ENCODE measurements at regions not wholly inside any gene's neighbourhood (a gene's known extent, or its start where the extent isn't known, plus 50 kb on each side); places are given as distances from the start of the nearest gene placed in this dataset.

DNA sequence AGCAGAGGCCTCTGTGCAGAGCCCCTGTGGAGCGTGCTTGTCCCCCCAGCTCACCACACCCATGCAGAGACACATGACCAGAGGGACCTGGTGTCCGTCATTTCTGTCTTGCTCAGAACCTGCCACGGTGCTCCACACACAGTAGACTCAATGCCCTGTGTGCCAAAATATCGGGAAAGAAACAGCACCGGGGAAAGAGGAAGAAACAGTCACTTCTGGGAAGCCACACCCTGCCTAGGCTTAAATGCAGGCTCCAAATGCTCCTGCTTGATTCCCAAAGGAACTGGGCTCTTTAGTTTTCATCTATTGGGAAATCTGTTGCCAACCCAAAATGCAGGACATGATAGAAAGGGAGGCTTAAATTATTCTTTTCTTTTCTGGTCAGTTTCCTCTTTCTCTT, 503.9 kb downstream of the CD83 start:
- no peak for DNase-seq

DNA sequence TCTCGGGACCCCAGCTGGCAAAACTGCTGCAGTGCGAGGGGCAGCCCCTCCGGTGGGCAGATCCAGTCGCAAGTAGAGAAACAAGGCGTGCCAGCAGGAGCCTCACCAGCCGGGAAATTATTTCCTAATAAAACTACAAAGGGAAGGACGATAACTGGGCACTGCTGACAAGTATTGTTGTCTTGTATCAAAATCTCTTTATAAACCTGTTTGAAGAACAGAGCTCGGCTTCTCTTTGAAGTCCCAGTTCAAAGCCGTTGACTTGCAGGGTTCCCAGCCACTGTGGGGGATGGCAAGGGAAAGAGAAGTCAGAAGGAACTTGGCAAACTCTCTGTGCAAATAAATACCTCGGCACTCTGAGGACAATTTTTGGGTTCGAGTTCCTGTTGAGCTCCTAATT, 504.5 kb downstream of the CD83 start:
- no peak for DNase-seq

DNA sequence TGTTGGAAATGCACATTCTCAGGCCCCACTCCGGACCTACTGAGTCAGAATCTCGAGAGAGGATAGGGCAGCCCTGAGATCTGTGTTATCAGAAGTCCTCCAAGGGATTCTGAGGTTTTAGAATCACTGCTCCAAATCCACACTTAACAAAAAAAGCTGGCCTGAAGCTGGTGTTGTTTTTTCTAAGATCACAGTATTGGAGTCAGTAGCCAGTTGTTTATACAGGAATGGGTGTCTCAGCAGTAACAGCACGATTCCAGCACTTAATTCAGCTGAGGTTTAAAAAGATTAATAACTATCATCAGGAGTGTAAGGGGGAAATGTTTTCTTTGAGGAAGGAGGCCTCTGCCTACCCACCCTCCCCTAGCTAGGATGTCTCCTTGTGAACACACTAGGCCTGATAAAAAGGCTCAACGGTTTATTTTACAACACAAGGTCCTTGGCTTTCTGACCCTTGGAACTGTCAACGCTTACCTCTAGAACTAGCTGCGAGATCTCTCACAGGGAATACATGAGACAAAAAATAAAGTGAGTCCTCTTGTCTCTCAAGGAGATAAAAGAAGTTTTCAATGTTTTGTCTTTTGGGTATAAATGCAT, 505.4 kb downstream of the CD83 start:
- no peak for DNase-seq

DNA sequence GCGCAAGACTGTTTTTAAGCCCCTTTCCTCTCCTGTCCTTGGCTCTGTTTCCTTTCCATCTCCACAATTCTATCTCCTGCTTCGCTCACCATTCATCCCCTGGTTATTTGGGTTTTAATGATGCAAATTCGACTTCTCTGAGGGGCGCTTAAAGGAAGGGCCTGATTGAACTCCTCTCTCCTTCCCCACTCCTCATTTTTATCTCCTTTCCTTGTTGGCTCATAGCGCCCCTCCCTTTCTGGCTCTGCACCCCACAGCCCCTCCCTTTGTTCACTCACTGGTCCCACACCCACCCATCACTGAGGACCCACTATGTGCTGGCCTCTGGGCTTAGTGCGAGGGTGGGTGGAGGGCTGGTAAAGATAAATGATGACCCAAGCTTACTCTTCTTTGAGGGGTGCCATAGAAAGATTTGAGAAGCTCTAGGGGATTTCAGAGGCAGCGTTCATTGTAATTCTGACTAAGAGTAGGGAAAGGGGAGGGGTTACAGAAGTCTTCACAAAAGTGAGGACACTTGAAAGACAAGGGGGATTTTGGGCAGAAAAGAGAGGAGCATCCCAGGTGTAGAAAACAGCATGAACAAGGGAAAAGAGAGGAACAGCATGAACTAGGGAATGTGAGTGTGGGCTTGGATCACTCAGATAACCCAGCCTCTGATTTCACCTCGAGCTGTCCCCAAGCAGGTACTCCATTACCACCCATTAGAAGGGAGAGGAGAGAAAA, 507.8 kb downstream of the CD83 start:
- no peak for DNase-seq

GRCh38 chr6:14626556-14626955, 509.0 kb downstream of the CD83 start:
- DNase-seq: no peak

DNA sequence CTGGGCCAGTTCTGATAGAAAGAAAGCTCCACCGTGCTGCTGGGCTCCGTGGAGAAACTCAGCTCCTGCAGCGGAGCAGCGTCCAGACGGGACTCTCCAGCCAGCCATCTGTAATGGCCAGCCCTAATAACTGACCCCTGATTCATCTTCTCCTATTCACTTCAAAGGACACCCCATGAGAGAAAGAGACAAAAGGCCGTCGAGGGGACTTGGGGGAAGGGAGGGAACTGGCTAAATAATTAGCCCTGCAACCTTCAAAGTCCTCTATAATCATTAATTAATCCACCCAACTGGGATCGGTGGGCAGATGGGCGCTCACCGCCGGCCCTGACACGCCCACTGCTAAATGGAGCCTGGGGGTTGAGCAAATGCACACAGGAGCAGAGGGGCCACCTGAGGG, 512.4 kb downstream of the CD83 start:
- no peak for DNase-seq

DNA sequence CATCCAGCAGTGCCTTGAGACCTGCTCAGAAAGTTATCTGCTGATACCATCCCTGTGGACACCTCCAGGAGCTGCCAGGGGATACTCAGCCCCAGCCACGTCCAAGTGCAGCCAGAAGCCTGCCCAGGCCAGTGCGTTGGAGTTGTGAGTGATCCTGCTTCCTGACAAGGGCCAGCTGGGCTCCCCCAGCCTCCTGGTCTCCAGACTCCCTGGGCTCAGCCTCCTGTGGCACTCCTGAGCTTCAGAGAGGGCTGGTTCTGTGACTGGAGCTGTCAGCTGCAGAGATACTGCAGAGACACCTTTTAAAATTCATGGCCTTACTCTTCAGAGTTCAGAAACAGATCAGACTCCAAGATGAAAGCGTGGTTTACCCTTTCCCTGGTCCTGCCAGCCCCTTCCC, 515.9 kb downstream of the CD83 start:
- no peak for DNase-seq

DNA sequence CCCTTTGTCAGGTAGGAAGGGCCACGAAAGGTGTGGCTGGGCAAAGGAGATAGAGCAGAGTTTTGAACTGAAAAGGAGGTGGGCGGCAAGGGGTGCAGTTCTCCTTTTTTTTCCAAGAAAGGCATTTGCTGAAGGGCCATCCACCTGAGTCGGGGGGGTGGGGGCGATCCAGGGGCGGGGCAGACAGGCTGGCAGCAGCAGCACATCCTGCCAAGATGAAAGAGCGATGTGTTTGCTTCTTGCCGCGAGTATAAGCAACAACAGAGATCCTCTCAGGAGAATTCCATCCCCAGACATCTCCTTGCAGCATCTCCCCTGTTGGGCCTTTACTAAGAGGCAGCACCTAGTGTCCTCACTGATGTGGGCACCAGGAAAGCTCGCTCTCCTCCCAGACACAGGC, 516.5 kb downstream of the CD83 start:
- DNase-seq: no peak

- peak; percentile 57 for DNase-seq
These were observed 517.6 kb downstream of the CD83 start for GRCh38 chr6:14635195-14635594.

- peak; percentile 27 for DNase-seq
These were observed 518.5 kb downstream of the CD83 start for GRCh38 chr6:14635934-14636591.

GRCh38 chr6:14638435-14638905, 520.9 kb downstream of the CD83 start:
- no peak for DNase-seq

DNA sequence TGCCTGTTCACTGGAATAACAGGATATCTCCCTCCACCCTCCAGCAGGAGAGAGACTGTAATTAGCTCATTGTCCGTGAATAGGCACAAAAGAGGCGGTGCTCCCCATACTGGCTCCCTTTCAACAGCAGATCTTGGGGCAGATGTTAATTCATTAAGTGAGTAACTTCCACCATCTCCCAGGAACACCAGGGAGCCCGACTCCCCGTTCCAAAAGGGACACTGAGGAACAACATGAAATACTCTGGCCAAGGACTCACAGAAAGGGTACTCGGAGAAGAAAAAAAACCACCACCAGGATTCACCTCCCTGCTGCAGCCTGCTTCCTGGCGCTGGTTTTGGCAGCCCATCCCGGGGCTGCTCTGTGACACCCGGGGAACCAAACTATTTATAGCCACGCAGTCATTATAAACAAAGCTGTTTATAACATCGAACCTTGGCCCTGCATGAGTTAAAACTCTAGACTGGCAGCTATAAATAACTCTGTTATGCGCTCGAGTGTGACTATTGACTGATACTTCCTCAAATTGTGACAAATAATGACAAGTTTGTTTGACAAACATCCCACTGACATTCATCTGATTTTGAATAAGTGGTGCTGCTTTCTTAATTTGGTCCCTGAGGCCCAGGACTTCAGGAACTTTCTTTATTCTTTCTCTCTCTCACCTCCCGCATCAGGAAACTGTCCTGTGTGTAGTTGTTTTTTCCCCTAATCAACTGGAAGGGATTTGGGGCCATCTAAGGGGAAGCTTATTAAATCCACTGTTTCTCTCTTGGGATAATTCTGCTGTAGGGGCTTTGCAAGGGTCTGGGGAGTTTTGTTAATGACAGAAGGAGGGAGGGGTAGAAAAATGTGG, 521.6 kb downstream of the CD83 start:
- DNase-seq: no peak

DNA sequence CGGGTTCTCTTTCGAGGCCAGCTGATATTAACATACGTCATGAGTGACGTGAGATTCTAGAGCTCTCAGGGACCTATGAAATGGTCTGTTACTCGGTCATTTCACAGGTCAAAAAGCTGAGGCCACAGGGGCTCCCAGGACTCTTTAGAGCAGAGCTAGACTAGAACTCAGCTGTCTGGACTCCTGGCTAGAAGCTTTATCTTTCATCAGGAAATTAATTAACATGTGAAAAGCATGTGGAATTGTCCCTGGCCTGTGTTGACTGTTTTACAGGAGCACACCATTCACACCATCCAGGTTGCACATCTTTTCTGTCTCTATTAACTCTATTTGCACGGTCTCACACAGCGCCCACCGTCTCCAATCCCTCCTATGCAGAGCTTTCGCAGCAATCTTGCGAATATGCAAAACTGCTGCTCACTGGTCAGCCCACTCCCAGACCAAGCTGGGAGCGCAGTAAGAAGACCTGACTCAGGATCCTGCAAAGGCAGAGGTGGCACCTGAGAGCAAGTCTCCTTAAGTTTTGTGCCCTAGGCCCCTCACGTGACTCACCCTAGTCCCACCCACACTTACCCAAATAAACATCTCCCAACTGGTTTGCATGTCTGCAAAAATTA, 522.5 kb downstream of the CD83 start:
- DNase-seq: no peak

GRCh38 chr6:14640631-14641030, 523.1 kb downstream of the CD83 start:
- no peak for DNase-seq

DNA sequence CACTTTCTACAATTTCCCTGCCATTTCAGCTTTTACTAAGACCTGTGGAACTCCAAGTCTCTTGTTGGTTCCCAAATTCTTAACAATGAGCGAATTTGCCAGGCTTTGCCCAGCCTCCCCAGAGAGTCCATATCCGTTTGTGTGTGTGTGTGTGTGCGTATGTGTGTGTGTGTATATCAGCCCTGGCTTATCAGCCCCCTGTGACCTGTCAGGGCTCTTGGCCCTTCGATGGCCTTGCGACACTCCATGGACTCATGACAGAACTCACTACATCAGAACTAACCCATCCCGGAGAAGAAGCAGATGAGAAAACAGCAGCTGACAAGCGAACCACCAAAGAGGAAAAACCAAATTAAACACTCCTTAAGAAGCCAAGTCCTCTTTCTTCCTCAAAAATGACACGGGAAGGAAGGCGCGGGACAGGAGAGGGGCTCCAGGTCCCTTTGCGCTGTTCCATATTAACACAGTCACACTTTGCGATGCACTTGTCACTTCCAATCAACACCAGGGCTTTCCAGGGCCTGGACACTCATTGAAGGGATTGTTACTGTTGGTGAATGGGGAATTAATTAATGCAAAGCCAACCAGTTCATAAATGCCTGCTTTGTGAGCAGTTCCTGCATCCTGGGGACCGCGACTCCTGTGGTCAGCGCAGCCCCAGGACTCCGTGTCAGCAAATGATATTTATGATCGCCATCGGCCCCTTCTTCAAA, 524.0 kb downstream of the CD83 start:
- no peak for DNase-seq

- DNase-seq: no peak
These were observed 524.5 kb downstream of the CD83 start for GRCh38 chr6:14642136-14642505.

DNA sequence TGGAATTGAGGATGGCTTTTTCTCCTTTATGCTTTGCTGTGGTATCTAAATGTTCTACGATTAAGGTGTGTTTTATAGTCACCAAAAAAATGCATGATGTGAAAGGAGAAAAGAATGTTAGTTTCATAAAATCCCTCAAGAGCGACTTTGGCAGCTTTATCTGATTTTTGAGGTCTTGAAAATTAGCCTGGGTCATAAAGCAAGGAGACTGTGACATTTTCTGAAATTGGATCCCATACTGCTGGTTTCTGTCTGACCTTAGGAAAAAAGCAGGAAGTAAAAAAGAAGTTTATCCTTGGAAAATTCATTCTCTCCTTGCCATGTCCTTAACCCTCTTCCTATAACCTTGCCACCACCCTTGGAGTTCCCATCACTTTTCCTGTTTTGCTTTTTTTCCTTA, 525.3 kb downstream of the CD83 start:
- DNase-seq: no peak

GRCh38 chr6:14644381-14644780, 526.8 kb downstream of the CD83 start:
- DNase-seq: no peak

- no peak for DNase-seq
These were observed 527.6 kb downstream of the CD83 start for GRCh38 chr6:14645221-14645620.

- no peak for DNase-seq
These were observed 528.3 kb downstream of the CD83 start for GRCh38 chr6:14645841-14646240.

DNA sequence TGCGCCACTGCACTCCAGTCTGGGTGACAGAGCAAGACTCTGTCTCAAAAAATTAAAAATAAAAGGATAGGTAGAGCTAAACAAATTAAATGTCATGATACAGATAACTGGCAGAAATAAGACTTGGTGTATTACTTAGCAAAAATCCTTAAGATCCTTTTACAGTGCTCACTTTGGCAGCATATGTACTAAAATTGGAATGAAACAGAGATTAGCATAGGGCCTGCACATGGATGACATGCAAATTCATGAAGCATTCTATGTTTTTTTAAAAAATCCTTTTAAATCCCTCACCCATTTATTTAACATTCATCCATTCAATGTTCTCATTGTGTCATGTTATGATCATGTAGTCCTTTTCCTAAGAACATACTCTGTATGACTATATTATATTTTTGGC, 528.8 kb downstream of the CD83 start:
- no peak for DNase-seq

DNA sequence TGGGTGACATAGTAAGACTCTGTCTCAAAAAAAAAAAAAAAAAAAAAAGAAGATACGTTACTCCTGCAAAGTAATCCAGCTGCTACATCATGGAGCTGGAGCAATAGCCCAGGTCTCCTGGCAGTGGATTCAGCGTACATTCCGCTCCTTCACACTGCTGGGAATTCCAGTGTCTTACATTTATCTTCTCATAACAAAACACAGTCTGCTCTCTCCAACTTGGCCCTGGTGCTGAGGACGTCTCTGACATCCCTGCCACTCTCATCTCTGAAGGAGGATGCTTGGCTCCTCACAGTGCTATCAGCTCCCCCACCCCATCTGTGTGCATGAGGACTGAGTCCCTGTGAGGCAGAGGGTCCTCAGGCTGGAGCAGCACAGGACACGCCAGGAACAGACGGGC, 529.8 kb downstream of the CD83 start:
- no peak for DNase-seq

All from CD4-positive, alpha-beta T cell treated with Interleukin-21 for 1 hour (primary cell).